Ascending aorta (tissue), 2 donors: ENCODE measurements at regions not wholly inside any gene's neighbourhood (a gene's known extent, or its start where the extent isn't known, plus 50 kb on each side); places are given as distances from the start of the nearest gene placed in this dataset.

Experiments used
- DNase-seq, 2 donors: peaks; one replicate each; pipeline ENCODE4 v3.0.0-alpha.2; 2019; ENCODE audit warnings: low spot score in 2 of 2
- H3K27ac ChIP-seq, 2 donors: fragments of 200-600 bp; sonication (generic); one replicate each; pipeline ENCODE4 v1.5.1; 2016 to 2017; ENCODE audit warnings: mild to moderate bottlenecking in 1 of 2
- H3K27me3 ChIP-seq: fragments of 200-600 bp; sonication (generic); one replicate; pipeline ENCODE4 v1.5.1; 2017
- H3K36me3 ChIP-seq, 2 donors: fragments of 200-600 bp; sonication (generic); one replicate each; pipeline ENCODE4 v1.5.1; 2016
- H3K4me1 ChIP-seq, 2 donors: fragments of 200-600 bp; sonication (generic); one replicate each; pipeline ENCODE4 v1.5.1; 2016 to 2017; ENCODE audit warnings: mild to moderate bottlenecking in 1 of 2
- H3K4me3 ChIP-seq, 2 donors: fragments of 200-600 bp; sonication (generic); one replicate each; pipeline ENCODE4 v1.5.1; 2016 to 2017; ENCODE audit warnings: mild to moderate bottlenecking in 1 of 2
- H3K9me3 ChIP-seq, 2 donors: fragments of 200-600 bp; sonication (generic); one replicate each; pipeline ENCODE4 v1.5.1; 2016
- intact Hi-C: fragments of 100-400 bp; cut with DNase I; formaldehyde crosslinking; loops from one replicate; pipeline ENCODE4 v1.15.1; 2023
- TF ChIP-seq, protein P1 (sequence below), 3 experiments: fragments of 200-600 bp in 2 of 3; fragments of 450-650 bp in 1 of 3; sonication (generic) in 2 of 3; IDR thresholded peaks; one replicate each; pipeline ENCODE4 v1.5.1; 2016 to 2019; ENCODE audit warnings: antibody characterized with exemption in 3 of 3, mild to moderate bottlenecking in 1 of 3, moderate library complexity in 1 of 3

- Histone ChIP-seq H3K36me3 (no peaks in the 10 kb centered on the region), H3K4me3 (no peak overlapping the region), H3K9me3 (no peaks in the 10 kb centered on the region), H3K4me1 (no peaks in the 10 kb centered on the region), H3K27me3 (no peaks in the 10 kb centered on the region), H3K27ac (no peak overlapping the region)
- TF ChIP-seq, protein P1, sequence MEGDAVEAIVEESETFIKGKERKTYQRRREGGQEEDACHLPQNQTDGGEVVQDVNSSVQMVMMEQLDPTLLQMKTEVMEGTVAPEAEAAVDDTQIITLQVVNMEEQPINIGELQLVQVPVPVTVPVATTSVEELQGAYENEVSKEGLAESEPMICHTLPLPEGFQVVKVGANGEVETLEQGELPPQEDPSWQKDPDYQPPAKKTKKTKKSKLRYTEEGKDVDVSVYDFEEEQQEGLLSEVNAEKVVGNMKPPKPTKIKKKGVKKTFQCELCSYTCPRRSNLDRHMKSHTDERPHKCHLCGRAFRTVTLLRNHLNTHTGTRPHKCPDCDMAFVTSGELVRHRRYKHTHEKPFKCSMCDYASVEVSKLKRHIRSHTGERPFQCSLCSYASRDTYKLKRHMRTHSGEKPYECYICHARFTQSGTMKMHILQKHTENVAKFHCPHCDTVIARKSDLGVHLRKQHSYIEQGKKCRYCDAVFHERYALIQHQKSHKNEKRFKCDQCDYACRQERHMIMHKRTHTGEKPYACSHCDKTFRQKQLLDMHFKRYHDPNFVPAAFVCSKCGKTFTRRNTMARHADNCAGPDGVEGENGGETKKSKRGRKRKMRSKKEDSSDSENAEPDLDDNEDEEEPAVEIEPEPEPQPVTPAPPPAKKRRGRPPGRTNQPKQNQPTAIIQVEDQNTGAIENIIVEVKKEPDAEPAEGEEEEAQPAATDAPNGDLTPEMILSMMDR (IDR thresholded peaks at IDR 0.05): no peak
- intact Hi-C loops: no loop called here
- DNase-seq: no peak
These were observed 1029.5 kb downstream of the C4orf33 start for GRCh38 chr4:130125467-130125866.

DNA sequence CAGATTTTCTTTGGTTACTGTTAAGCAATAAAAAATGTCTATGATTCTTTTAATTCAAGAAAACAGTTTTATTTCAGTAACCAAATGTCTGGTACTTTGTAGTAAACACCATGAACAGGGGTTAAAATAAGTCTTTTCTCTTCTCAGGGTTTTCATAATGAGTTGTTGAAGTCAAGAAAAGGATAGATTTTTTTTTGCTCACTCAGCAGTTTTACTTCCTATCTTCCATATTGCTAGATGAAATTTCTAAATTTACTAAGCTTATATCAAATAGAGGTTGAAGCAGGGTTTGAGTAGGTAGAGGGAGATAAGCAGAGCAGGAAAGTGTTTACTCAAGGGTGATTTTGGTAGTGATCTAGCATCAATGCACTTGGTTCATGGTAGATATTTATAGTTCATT is 1031.3 kb downstream of the C4orf33 start:
- H3K27ac ChIP-seq: no peak overlapping the region
- H3K4me1 ChIP-seq: no peaks in the 10 kb centered on the region
- intact Hi-C loops: no loop called here
- H3K27me3 ChIP-seq: no peaks in the 10 kb centered on the region
- H3K36me3 ChIP-seq: no peaks in the 10 kb centered on the region
- no peak for DNase-seq
- TF ChIP-seq, protein P1 (IDR thresholded peaks at IDR 0.05): no peak
- no peak overlapping the region for H3K4me3 ChIP-seq
- H3K9me3 ChIP-seq: no peaks in the 10 kb centered on the region

GRCh38 chr4:130131536-130131935 is 1035.6 kb downstream of the C4orf33 start:
- TF ChIP-seq, protein P1 (IDR thresholded peaks at IDR 0.05): no peak
- Histone ChIP-seq H3K27me3 (no peaks in the 10 kb centered on the region), H3K4me1 (no peaks in the 10 kb centered on the region), H3K27ac (no peak overlapping the region), H3K36me3 (no peaks in the 10 kb centered on the region), H3K9me3 (peaks cover 0 to 3% of the 10 kb centered on the region in 2 donors), H3K4me3 (no peak overlapping the region)
- no peak for DNase-seq
- intact Hi-C loops: no loop called here

DNA sequence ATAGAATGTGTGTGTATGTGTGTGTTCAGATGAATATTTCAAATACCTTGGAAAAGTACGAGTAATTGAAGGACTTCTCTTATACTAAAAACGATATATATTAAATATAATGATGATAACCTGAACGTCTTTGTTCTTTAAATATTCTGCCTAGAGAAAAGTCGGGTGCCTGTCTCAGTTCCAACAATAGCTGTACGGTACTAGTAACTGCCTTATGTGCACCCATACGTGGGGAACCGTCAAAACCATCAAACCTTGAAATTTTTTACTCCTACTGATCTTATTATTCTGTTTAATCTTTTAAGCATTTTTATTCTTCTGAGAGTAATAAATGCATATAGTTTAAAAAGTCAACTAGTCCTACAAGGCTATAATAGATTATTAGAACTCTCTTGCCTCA is 1045.7 kb downstream of the C4orf33 start:
- no peak overlapping the region for H3K4me3 ChIP-seq
- TF ChIP-seq, protein P1 (IDR thresholded peaks at IDR 0.05): no peak
- no peaks in the 10 kb centered on the region for H3K9me3 ChIP-seq
- intact Hi-C loops: no loop called here
- no peaks in the 10 kb centered on the region for H3K36me3 ChIP-seq
- no peak for DNase-seq
- no peaks in the 10 kb centered on the region for H3K27me3 ChIP-seq
- no peak overlapping the region for H3K27ac ChIP-seq
- H3K4me1 ChIP-seq: no peaks in the 10 kb centered on the region

- Histone ChIP-seq H3K36me3 (no peaks in the 10 kb centered on the region), H3K9me3 (no peaks in the 10 kb centered on the region), H3K27ac (no peak overlapping the region), H3K27me3 (no peaks in the 10 kb centered on the region), H3K4me3 (no peak overlapping the region), H3K4me1 (no peaks in the 10 kb centered on the region)
- intact Hi-C loops: no loop called here
- DNase-seq: no peak
- TF ChIP-seq, protein P1 (IDR thresholded peaks at IDR 0.05): no peak
These were observed 1047.7 kb downstream of the C4orf33 start for GRCh38 chr4:130143656-130144055.

DNA sequence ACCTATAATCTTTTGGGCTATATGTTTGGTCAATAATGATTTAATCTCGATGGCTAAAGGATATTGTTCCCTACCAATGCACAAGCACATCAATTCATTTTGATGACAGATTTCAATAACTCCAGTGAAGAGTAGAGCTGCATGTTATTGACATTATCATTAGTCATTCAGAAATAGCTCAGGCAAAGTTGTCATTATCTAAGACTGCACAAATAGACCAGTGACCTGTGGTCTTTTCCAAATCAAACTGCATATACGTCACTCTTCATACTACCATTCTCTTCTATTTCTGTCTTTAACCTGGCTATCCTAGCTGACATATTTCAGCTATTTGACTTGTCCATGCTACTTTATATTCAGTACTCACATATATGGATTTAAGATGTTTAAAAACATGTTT is 1050.8 kb downstream of the C4orf33 start:
- Histone ChIP-seq H3K4me1 (no peaks in the 10 kb centered on the region), H3K9me3 (no peaks in the 10 kb centered on the region), H3K27me3 (no peaks in the 10 kb centered on the region), H3K36me3 (no peaks in the 10 kb centered on the region), H3K27ac (no peak overlapping the region), H3K4me3 (no peak overlapping the region)
- intact Hi-C loops: no loop called here
- DNase-seq: no peak
- TF ChIP-seq, protein P1 (IDR thresholded peaks at IDR 0.05): no peak
